IMR-90 (cell line): ENCODE measurements at regions not wholly inside any gene's neighbourhood (a gene's known extent, or its start where the extent isn't known, plus 50 kb on each side); places are given as distances from the start of the nearest gene placed in this dataset.

Experiments used
- ATAC-seq: fragments of 200-7000 bp; cut with Tn5 transposase; 2 replicates; pipeline ENCODE4 v1.9.1; 2020; ENCODE audit warnings: low read depth, mild to moderate bottlenecking, moderate library complexity
- BruUV-seq: library from RNA; stranded (reverse); fragments of 400-500 nt; replicated peaks from 2 replicates; lab custom pipeline; 2021; lab: Mats Ljungman, UMichigan
- CTCF ChIA-PET: fragments of 300-600 bp; formaldehyde crosslinking; extraction: SDS; loops from one replicate; lab custom pipeline; 2021; ENCODE audit warnings: antibody characterized with exemption; lab: Yijun Ruan, JAX
- POLR2A ChIA-PET: fragments of 300-600 bp; sonication (Branson Sonifier 250); formaldehyde crosslinking; loops from one replicate; lab custom pipeline; 2022; ENCODE audit warnings: antibody characterized with exemption; ENCODE audit not compliant: unreplicated experiment; lab: Charles Lee
- DNase-seq: peaks from one replicate; pipeline ENCODE4 v3.0.0; 2013
- H2AFZ ChIP-seq: replicated peaks from 2 replicates; pipeline ENCODE3; 2013; ENCODE audit warnings: low read length, mild to moderate bottlenecking; ENCODE audit not compliant: poor library complexity
- H2AK5ac ChIP-seq: 2 replicates; pipeline ENCODE4 v1.6.1; 2013; ENCODE audit warnings: low read depth, low read length, inconsistent platforms
- H2AK9ac ChIP-seq: replicated peaks from 2 replicates; pipeline ENCODE3; 2013; ENCODE audit warnings: mild to moderate bottlenecking, low read depth, low read length, moderate library complexity; ENCODE audit not compliant: poor library complexity
- H2BK120ac ChIP-seq: 2 replicates; pipeline ENCODE4 v1.6.1; 2013; ENCODE audit warnings: low read depth, low read length, inconsistent platforms
- H2BK15ac ChIP-seq: 3 replicates; pipeline ENCODE4 v1.6.1; 2013; ENCODE audit warnings: low read depth, low read length, inconsistent platforms
- H2BK20ac ChIP-seq: 2 replicates; pipeline ENCODE4 v1.6.1; 2013; ENCODE audit warnings: low read depth, mild to moderate bottlenecking, inconsistent platforms, low read length, moderate library complexity
- H2BK5ac ChIP-seq: 2 replicates; pipeline ENCODE4 v1.6.1; 2013; ENCODE audit warnings: mild to moderate bottlenecking, low read depth, low read length, inconsistent platforms; ENCODE audit not compliant: poor library complexity, severe bottlenecking
- H3K14ac ChIP-seq: replicated peaks from 2 replicates; pipeline ENCODE4 v1.6.1; 2013; ENCODE audit warnings: low read depth, low read length, inconsistent platforms
- H3K18ac ChIP-seq: 2 replicates; pipeline ENCODE4 v1.6.1; 2013; ENCODE audit warnings: low read depth, low read length, control low read depth
- H3K23ac ChIP-seq: 2 replicates; pipeline ENCODE4 v1.6.1; 2013; ENCODE audit warnings: low read depth, low read length, inconsistent platforms
- H3K27ac ChIP-seq: 2 replicates; pipeline ENCODE4 v1.5.1; 2013; ENCODE audit warnings: mild to moderate bottlenecking, control low read depth, low read length; ENCODE audit not compliant: insufficient read depth
- H3K27me3 ChIP-seq: 2 replicates; pipeline ENCODE4 v1.6.1; 2013; ENCODE audit warnings: low read length; ENCODE audit not compliant: control insufficient read depth, insufficient read depth
- H3K36me3 ChIP-seq: 2 replicates; pipeline ENCODE4 v1.6.1; 2013; ENCODE audit warnings: low read length, mixed read lengths; ENCODE audit not compliant: control insufficient read depth, insufficient read depth
- H3K4ac ChIP-seq: 2 replicates; pipeline ENCODE4 v1.6.1; 2013; ENCODE audit warnings: low read depth, low read length, inconsistent platforms
- H3K4me1 ChIP-seq: 2 replicates; pipeline ENCODE4 v1.6.1; 2013; ENCODE audit warnings: low read length, mixed read lengths; ENCODE audit not compliant: control insufficient read depth, insufficient read depth
- H3K4me2 ChIP-seq: 2 replicates; pipeline ENCODE4 v1.6.1; 2013; ENCODE audit warnings: low read depth, mild to moderate bottlenecking, control low read depth, low read length, moderate library complexity
- H3K4me3 ChIP-seq: 2 replicates; pipeline ENCODE4 v1.5.1; 2013; ENCODE audit warnings: low read depth, mild to moderate bottlenecking, control low read depth, low read length, moderate library complexity; ENCODE audit not compliant: insufficient read depth
- H3K56ac ChIP-seq: 2 replicates; pipeline ENCODE4 v1.6.1; 2013; ENCODE audit warnings: low read length, inconsistent platforms; ENCODE audit not compliant: insufficient read depth; ENCODE audit errors: extremely low read depth
- H3K79me1 ChIP-seq, 2 experiments: 2 replicates each; pipeline ENCODE4 v1.6.1; 2013; ENCODE audit warnings: low read length in 2 of 2, inconsistent platforms in 1 of 2, low read depth in 1 of 2
- H3K9ac ChIP-seq: 2 replicates; pipeline ENCODE4 v1.6.1; 2013; ENCODE audit warnings: low read depth, low read length, control low read depth
- H3K9me1 ChIP-seq: 2 replicates; pipeline ENCODE4 v1.6.1; 2013; ENCODE audit warnings: low read length, inconsistent platforms; ENCODE audit not compliant: insufficient read depth
- H3K9me3 ChIP-seq: 2 replicates; pipeline ENCODE4 v1.6.1; 2013; ENCODE audit warnings: low read length; ENCODE audit not compliant: control insufficient read depth, insufficient read depth
- H4K20me1 ChIP-seq: 2 replicates; pipeline ENCODE4 v1.6.1; 2013; ENCODE audit warnings: low read length, inconsistent platforms; ENCODE audit not compliant: insufficient read depth
- H4K5ac ChIP-seq: 2 replicates; pipeline ENCODE4 v1.6.1; 2013; ENCODE audit warnings: mild to moderate bottlenecking, low read depth, low read length, control low read depth
- H4K8ac ChIP-seq, 2 experiments: 2 replicates each; pipeline ENCODE4 v1.6.1; 2013; ENCODE audit warnings: low read depth in 2 of 2, low read length in 2 of 2, control low read depth in 1 of 2, inconsistent platforms in 1 of 2
- H4K91ac ChIP-seq: 2 replicates; pipeline ENCODE4 v1.6.1; 2013; ENCODE audit warnings: low read depth, low read length, inconsistent platforms; ENCODE audit not compliant: insufficient read depth
- CEBPB ChIP-seq: IDR thresholded peaks from 2 replicates; pipeline ENCODE4 v1.6.1; 2012; ENCODE audit warnings: low read depth, low read length, improper control_type of control experiment
- CHD1 ChIP-seq: IDR thresholded peaks from 2 replicates; pipeline ENCODE4 v1.6.1; 2012; ENCODE audit warnings: low read depth, low read length, improper control_type of control experiment
- NFE2L2 ChIP-seq: fragments of 150-350 bp; IDR thresholded peaks from 2 replicates; pipeline ENCODE4 v1.6.1; 2016; ENCODE audit warnings: low read depth, mild to moderate bottlenecking, low read length
- RAD21 ChIP-seq: IDR thresholded peaks from 2 replicates; pipeline ENCODE4 v1.6.1; 2012; ENCODE audit warnings: low read length, improper control_type of control experiment
- RCOR1 ChIP-seq: IDR thresholded peaks from 2 replicates; pipeline ENCODE4 v1.6.1; 2012; ENCODE audit warnings: mild to moderate bottlenecking, low read length, improper control_type of control experiment; ENCODE audit not compliant: insufficient replicate concordance
- RFX5 ChIP-seq: IDR thresholded peaks from 2 replicates; pipeline ENCODE4 v1.8.0; 2012; ENCODE audit warnings: low read depth, mild to moderate bottlenecking, low read length, moderate library complexity
- WGBS, 2 experiments: methylation state at CpG; one replicate each; pipeline versions ENCODE4 v1.1.5 to v1.1.7; 2013; ENCODE audit warnings: missing lambda C conversion rate in 2 of 2; ENCODE audit not compliant: insufficient read length in 1 of 2; ENCODE audit errors: extremely low coverage in 2 of 2; 5-methylcytosine and 5-hydroxymethylcytosine counted together
- dilution Hi-C: fragments of 300-500 bp; cut with HindIII; formaldehyde crosslinking; loops from one replicate; pipeline ENCODE4 v1.14.3; 2018; ENCODE audit warnings: low sequenced_read_pairs; ENCODE audit not compliant: unreplicated experiment
- in situ Hi-C: fragments of 300-500 bp; cut with MboI; formaldehyde crosslinking; loops from 3 replicates; pipeline ENCODE4 v1.14.3; 2019; ENCODE audit warnings: low sequenced_read_pairs, inconsistent platforms, mixed read lengths
- intact Hi-C: fragments of 100-400 bp; cut with micrococcal nuclease; formaldehyde crosslinking; loops from 2 replicates; pipeline ENCODE4 v1.10.0; 2022

- Histone ChIP-seq H3K9me3 (0 out of 2 replicates have a peak, but pooled peaks cover 2% of the 10 kb centered on the region), H2AFZ (no peak overlapping the region), H3K56ac (no peak overlapping the region), H3K9me1 (no peaks in the 10 kb centered on the region), H4K20me1 (no peaks in the 10 kb centered on the region), H3K4ac (no peak overlapping the region), H3K14ac (no peak overlapping the region), H4K91ac (no peak overlapping the region), H3K23ac (no peak overlapping the region), H3K36me3 (no peaks in the 10 kb centered on the region), H2BK120ac (no peak overlapping the region), H3K79me1 (no peaks in the 10 kb centered on the region), H2BK20ac (no peak overlapping the region), H3K4me1 (no peaks in the 10 kb centered on the region), H3K27ac (no peak overlapping the region), H4K5ac (no peak overlapping the region), H3K4me2 (no peak overlapping the region), H2BK5ac (no peak overlapping the region), H3K4me3 (no peak overlapping the region), H3K27me3 (no peaks in the 10 kb centered on the region), H2AK9ac (no peak overlapping the region), H4K8ac (no peak overlapping the region), H3K18ac (no peak overlapping the region), H3K9ac (no peak overlapping the region), H2AK5ac (no peak overlapping the region), H2BK15ac (no peak overlapping the region)
- BruUV-seq: no TSS peak
- intact Hi-C loops (no loop called here), dilution Hi-C loops (no loop called here), in situ Hi-C loops (no loop called here)
- POLR2A ChIA-PET: no interaction called here
- TF ChIP-seq RAD21: no peak
- no peak for TF ChIP-seq RFX5
- no peak for TF ChIP-seq CEBPB
- no peak for TF ChIP-seq CHD1
- no peak for TF ChIP-seq NFE2L2
- no peak for TF ChIP-seq RCOR1
- ATAC-seq (no peak), DNase-seq (no peak)
- no CpG with 5 or more reads among the region's 3 CpGs for WGBS, 2 experiments
- CTCF ChIA-PET: no interaction called here
These were observed 414.5 kb downstream of the HTR7 start for GRCh38 chr10:90443342-90443741.
